Thoracic aorta (tissue), 2 donors: ENCODE measurements at regions not wholly inside any gene's neighbourhood (a gene's known extent, or its start where the extent isn't known, plus 50 kb on each side); places are given as distances from the start of the nearest gene placed in this dataset.

Experiments
- ATAC-seq: fragments of 150-250 bp; one replicate; pipeline ENCODE4 v1.8.0; 2017; ENCODE audit warnings: low read depth; ENCODE audit not compliant: insufficient number of reproducible peaks, low FRiP score
- DNase-seq: peaks from one replicate; pipeline ENCODE4 v3.0.0-alpha.2; 2020; ENCODE audit warnings: low spot score
- H3K27ac ChIP-seq, 2 donors: fragments of 200-600 bp; sonication (generic); 1 replicate in 1 of 2; 2 replicates in 1 of 2; pipeline ENCODE4 v1.5.1; 2016; ENCODE audit warnings: mild to moderate bottlenecking in 2 of 2, moderate library complexity in 2 of 2
- H3K27me3 ChIP-seq: fragments of 200-600 bp; sonication (generic); replicated peaks from 2 replicates; pipeline ENCODE4 v1.6.0; 2016; ENCODE audit warnings: mild to moderate bottlenecking; ENCODE audit not compliant: insufficient read depth
- H3K36me3 ChIP-seq: fragments of 200-600 bp; sonication (generic); one replicate; pipeline ENCODE4 v1.5.1; 2016
- H3K4me1 ChIP-seq, 2 donors: fragments of 200-600 bp; sonication (generic); 1 replicate in 1 of 2; 2 replicates in 1 of 2; pipeline versions ENCODE4 v1.5.1 to v1.6.0; 2016; ENCODE audit warnings: low read depth in 2 of 2, mild to moderate bottlenecking in 1 of 2; ENCODE audit not compliant: control insufficient read depth in 1 of 2
- H3K4me3 ChIP-seq: fragments of 200-600 bp; sonication (generic); 2 replicates; pipeline ENCODE4 v1.5.1; 2016; ENCODE audit warnings: mild to moderate bottlenecking
- H3K9me3 ChIP-seq: fragments of 200-600 bp; sonication (generic); 2 replicates; pipeline ENCODE4 v1.5.1; 2016
- TF ChIP-seq, protein P1 (sequence below): fragments of 200-600 bp; sonication (generic); IDR thresholded peaks from one replicate; pipeline ENCODE4 v1.5.1; 2019; ENCODE audit warnings: antibody characterized with exemption

DNA sequence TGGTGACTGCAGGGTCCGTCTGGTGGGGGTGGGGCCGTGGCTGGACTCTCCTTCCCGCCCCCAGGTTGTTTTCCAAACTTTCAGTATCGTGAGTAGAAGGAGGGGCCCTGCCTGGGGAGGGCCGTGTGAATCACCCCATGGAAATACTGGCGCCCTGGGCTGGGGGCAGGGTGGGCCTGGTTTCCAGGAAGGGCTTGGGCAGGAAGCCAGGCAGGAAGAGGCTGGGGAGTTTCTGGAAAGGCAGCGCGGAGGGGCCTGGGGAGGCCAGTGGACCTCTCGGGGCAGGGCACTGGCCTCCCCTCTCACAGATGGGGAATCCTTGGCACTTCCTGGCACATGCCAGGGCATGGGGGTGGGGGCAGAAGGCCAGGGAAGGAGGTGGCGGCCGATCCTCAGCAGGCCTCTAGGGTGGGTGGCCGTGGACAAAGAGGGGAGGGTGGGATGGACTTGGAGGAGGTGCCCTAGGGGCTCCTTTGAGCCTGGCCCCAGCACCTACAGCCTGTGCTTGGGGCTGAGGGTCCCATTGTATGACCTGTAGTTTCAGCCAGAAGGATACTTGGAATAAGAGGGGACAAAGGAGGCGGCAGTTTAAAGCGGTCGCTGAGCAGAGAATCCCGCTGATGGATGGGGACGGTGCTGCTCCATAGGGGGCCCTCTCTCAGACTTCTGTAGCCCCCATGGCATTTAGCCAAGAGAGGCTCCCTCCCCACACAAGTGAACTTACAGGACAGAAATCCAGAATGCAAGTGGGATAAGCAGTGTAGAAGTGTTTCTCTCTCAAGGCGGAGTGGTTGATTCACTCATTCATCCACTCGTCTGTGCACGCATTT, 56.5 kb upstream of the GATA2 start:
- Histone ChIP-seq H3K9me3 (no peaks in the 10 kb centered on the region), H3K27me3 (no peaks in the 10 kb centered on the region), H3K36me3 (no peaks in the 10 kb centered on the region), H3K27ac (peak overlapping the region in 1 of 2 donors; percentile 36), H3K4me1 (peaks cover 0 to 10% of the 10 kb centered on the region in 2 donors), H3K4me3 (peak overlapping the region; percentile 29)
- TF ChIP-seq, protein P1, sequence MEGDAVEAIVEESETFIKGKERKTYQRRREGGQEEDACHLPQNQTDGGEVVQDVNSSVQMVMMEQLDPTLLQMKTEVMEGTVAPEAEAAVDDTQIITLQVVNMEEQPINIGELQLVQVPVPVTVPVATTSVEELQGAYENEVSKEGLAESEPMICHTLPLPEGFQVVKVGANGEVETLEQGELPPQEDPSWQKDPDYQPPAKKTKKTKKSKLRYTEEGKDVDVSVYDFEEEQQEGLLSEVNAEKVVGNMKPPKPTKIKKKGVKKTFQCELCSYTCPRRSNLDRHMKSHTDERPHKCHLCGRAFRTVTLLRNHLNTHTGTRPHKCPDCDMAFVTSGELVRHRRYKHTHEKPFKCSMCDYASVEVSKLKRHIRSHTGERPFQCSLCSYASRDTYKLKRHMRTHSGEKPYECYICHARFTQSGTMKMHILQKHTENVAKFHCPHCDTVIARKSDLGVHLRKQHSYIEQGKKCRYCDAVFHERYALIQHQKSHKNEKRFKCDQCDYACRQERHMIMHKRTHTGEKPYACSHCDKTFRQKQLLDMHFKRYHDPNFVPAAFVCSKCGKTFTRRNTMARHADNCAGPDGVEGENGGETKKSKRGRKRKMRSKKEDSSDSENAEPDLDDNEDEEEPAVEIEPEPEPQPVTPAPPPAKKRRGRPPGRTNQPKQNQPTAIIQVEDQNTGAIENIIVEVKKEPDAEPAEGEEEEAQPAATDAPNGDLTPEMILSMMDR, result no peak
- DNase-seq, result peak; percentile 7
- peak; percentile 46 for ATAC-seq

DNA sequence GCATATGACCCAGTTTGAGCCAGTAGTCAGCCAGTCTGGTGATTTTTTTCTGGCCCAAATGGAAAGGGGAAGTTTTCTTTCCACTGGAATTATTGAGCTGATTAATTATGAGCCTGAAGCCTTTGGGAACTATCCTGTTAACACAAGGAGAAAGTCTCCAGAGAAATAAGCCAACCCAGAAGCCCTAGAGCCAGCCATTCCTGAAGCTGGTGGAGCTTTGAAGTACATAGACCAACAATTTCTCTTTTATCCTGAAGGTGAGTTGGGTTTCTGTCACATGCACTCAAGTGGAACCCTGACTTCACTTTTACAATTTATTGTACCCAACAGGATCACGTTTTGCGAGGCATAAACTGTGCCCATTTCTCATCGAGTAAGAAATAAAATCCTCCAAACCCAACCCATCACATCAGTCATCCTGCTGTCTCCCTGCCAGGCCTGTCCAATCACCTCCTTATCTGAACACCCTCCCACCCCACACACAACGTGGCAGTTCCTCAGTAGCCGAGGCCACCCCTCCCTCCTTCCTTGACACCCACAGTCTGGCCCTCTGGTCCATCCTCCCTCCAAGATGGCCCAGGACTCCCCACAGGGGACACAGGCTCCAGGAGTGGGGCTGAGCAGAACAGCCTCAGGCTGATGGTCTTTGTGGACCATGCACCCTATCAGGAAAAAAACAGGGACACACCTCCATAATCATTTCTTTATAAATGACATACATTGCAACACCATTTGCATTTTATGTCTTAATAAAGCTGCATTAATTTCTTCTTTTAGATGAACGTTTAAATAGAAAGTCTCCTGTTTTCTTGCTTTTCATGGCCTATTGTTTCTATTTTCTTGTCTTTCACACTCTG, 55.7 kb upstream of the GATA2 start:
- no peaks in the 10 kb centered on the region for H3K36me3 ChIP-seq
- H3K27ac ChIP-seq, result no peak overlapping the region
- TF ChIP-seq, protein P1, result no peak
- no peaks in the 10 kb centered on the region for H3K27me3 ChIP-seq
- DNase-seq (no peak), ATAC-seq (no peak)
- no peaks in the 10 kb centered on the region for H3K9me3 ChIP-seq
- H3K4me3 ChIP-seq, result peak overlapping the region; percentile 29
- peaks cover 0 to 10% of the 10 kb centered on the region in 2 donors for H3K4me1 ChIP-seq

DNA sequence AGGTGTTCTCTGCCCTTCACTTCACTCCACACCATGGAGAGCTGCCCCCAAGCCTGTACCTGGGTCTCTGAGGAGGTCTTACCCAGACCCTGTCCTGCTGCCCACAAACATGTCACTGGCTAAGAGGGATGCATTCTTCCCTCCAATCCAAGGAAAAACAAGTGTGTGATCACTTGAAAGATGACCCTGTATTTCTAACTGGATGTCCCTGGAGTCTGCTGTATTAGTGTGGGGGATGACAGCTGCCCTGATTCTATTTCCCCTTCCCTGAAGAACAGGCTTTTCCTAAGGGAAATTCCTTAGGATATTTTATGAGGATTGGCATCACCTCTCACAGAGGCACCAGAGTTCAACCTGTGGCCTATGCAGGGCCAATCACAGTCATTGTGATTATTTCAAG, 55.0 kb upstream of the GATA2 start:
- Histone ChIP-seq H3K27me3 (no peaks in the 10 kb centered on the region), H3K36me3 (no peaks in the 10 kb centered on the region), H3K4me3 (no peak overlapping the region), H3K27ac (no peak overlapping the region), H3K9me3 (peaks cover 3% of the 10 kb centered on the region), H3K4me1 (peaks cover 0 to 10% of the 10 kb centered on the region in 2 donors)
- no peak for ATAC-seq
- no peak for DNase-seq
- TF ChIP-seq, protein P1, result no peak

DNA sequence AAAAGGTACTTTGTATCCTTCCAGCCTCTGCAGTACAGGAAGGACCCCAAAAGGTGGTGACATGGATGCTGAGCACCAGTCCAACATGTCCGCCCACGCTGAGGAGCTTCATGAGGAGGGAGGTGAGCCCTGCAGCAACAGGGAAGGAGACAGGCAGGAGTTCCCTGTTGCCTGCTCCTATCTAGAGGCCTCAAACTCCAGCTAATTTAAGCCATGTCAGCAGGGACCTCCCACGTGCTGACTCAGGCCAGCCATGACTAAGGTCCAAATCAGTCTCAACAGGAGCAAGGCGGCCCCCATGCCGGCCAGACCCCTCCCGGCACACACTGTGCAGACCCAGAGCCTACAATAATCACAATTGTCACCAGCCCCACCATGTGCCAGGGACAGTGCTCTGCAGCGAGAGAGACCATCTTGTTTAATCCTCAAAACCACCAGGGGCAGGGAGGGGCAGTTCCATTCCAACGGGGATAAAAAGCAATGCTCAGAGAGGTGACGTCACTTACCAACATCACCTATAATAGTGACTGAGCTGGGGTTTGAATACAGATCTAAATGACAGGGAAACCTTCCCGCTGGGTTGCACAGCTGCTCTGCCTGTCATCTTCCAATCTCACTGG, 54.5 kb upstream of the GATA2 start:
- no peaks in the 10 kb centered on the region for H3K27me3 ChIP-seq
- peaks cover 0 to 10% of the 10 kb centered on the region in 2 donors for H3K4me1 ChIP-seq
- H3K9me3 ChIP-seq, result peaks cover 3% of the 10 kb centered on the region
- H3K27ac ChIP-seq, result no peak overlapping the region
- no peak overlapping the region for H3K4me3 ChIP-seq
- TF ChIP-seq, protein P1, result no peak
- no peaks in the 10 kb centered on the region for H3K36me3 ChIP-seq
- ATAC-seq (no peak), DNase-seq (no peak)

DNA sequence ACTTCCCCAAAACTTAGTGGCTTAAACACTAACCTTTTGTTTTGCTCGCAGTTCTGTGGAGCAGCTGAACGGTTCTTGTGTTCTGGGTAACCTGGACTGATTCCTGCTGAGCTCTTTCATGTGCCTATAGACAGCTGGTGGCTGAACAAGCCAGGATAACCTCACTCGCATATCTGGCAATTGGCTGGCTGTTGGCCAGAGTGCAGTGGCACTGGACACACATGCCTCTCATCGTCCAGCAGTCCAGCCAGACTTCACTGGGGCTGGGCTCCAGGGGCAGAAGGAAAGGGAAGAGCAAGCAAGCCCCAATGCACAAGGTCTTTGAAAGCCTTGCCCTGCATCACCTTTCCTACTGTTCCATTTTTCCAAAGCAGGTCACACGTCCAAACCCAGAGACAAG, 53.6 kb upstream of the GATA2 start:
- no peak overlapping the region for H3K27ac ChIP-seq
- no peak for ATAC-seq
- peaks cover 3% of the 10 kb centered on the region for H3K9me3 ChIP-seq
- no peak for DNase-seq
- no peaks in the 10 kb centered on the region for H3K27me3 ChIP-seq
- TF ChIP-seq, protein P1, result no peak
- H3K36me3 ChIP-seq, result no peaks in the 10 kb centered on the region
- no peak overlapping the region for H3K4me3 ChIP-seq
- peaks cover 0 to 10% of the 10 kb centered on the region in 2 donors for H3K4me1 ChIP-seq
